Tibial nerve (tissue), 4 donors: ENCODE measurements at regions not wholly inside any gene's neighbourhood (a gene's known extent, or its start where the extent isn't known, plus 50 kb on each side); places are given as distances from the start of the nearest gene placed in this dataset.
A peak's percentile ranks its signal among the peaks of the same experiment; 100 is the strongest.

ENCODE experiments used
- DNase-seq, 2 donors: peaks; one replicate each; pipeline ENCODE4 v3.0.0-alpha.2; 2019; ENCODE audit warnings: low spot score in 2 of 2
- H3K27ac ChIP-seq, 4 donors: fragments of 200-600 bp; sonication (generic) in 3 of 4; one replicate each; pipeline ENCODE4 v1.5.1; 2017 to 2019; ENCODE audit warnings: mild to moderate bottlenecking in 1 of 4
- H3K27me3 ChIP-seq, 2 donors: fragments of 200-600 bp; sonication (generic) in 1 of 2; one replicate each; pipeline versions ENCODE4 v1.5.1 to v1.6.0; 2017 to 2019
- H3K36me3 ChIP-seq, 3 donors: fragments of 200-600 bp; sonication (generic); one replicate each; pipeline ENCODE4 v1.5.1; 2018 to 2019
- H3K4me1 ChIP-seq, 4 donors: fragments of 200-600 bp; sonication (generic) in 3 of 4; one replicate each; pipeline ENCODE4 v1.5.1; 2017 to 2019
- H3K4me3 ChIP-seq, 4 donors: fragments of 200-600 bp; sonication (generic) in 3 of 4; one replicate each; pipeline ENCODE4 v1.5.1; 2017 to 2019; ENCODE audit warnings: mild to moderate bottlenecking in 1 of 4, moderate library complexity in 1 of 4
- H3K9me3 ChIP-seq, 4 donors: fragments of 200-600 bp; sonication (generic) in 3 of 4; one replicate each; pipeline ENCODE4 v1.5.1; 2017 to 2019
- EP300 ChIP-seq, 2 donors: sonication (generic); formaldehyde crosslinking; IDR thresholded peaks; one replicate each; pipeline ENCODE4 v1.6.1; 2017; ENCODE audit warnings: antibody characterized with exemption in 2 of 2, mild to moderate bottlenecking in 1 of 2
- POLR2A ChIP-seq, 2 donors: fragments of 450-650 bp; IDR thresholded peaks; one replicate each; pipeline ENCODE4 v1.6.1; 2017; ENCODE audit warnings: antibody characterized with exemption in 2 of 2, mild to moderate bottlenecking in 2 of 2, moderate library complexity in 2 of 2
- WGBS, 2 donors: methylation state at CpG; one replicate each; pipeline ENCODE4 v1.1.5; 2018; 5-methylcytosine and 5-hydroxymethylcytosine counted together
- TF ChIP-seq, protein P1 (sequence below), 5 experiments: fragments of 200-600 bp in 3 of 5; fragments of 450-650 bp in 2 of 5; sonication (generic) in 3 of 5; IDR thresholded peaks; one replicate each; pipeline ENCODE4 v1.5.1; 2016 to 2019; ENCODE audit warnings: antibody characterized with exemption in 5 of 5, mild to moderate bottlenecking in 3 of 5, moderate library complexity in 2 of 5

DNA sequence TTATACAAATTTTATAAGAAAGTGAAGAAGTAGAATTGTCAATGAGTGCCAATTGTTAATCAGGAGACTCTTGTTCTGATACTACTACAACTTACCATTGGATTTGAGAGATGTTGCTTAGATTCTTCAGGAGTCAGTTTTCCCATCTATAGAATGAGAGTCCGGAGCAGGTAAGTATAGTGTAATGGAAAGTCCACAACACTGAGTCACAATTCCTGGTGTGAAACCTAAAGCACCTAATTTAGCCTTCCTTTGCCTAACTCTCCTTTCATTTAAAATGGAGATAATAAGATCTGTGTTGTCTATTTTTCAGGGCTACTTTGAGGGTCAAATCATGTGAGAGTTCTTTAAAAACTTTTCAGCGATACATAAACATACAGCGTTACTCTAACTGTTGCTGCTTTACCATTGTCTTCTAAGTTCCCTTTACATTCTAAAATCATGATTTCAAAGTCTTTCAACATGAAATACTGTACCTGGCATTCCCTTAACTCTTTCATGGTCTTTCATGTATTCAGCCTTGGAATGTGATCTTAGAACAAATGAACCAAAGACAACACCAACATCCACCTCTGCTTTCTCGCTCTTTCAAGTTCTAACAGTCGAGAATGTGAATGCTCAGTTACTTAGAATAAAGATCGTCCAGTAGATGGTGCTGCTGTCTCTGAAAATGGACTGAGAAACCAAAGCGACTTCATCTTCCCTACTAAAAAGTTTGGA is 90.9 kb downstream of the SLC30A10 start:
- peak in 1 of 2 donors; percentile 66 for DNase-seq
- H3K36me3 ChIP-seq, result no peaks in the 10 kb centered on the region
- no peak overlapping the region for H3K4me3 ChIP-seq
- H3K27me3 ChIP-seq, result no peaks in the 10 kb centered on the region
- H3K9me3 ChIP-seq, result no peaks in the 10 kb centered on the region
- WGBS, 2 donors, result 37 to 40% methylated on average over 7 of the region's 7 CpGs
- TF ChIP-seq POLR2A (IDR thresholded peaks at IDR 0.05), result no peak
- TF ChIP-seq, protein P1, sequence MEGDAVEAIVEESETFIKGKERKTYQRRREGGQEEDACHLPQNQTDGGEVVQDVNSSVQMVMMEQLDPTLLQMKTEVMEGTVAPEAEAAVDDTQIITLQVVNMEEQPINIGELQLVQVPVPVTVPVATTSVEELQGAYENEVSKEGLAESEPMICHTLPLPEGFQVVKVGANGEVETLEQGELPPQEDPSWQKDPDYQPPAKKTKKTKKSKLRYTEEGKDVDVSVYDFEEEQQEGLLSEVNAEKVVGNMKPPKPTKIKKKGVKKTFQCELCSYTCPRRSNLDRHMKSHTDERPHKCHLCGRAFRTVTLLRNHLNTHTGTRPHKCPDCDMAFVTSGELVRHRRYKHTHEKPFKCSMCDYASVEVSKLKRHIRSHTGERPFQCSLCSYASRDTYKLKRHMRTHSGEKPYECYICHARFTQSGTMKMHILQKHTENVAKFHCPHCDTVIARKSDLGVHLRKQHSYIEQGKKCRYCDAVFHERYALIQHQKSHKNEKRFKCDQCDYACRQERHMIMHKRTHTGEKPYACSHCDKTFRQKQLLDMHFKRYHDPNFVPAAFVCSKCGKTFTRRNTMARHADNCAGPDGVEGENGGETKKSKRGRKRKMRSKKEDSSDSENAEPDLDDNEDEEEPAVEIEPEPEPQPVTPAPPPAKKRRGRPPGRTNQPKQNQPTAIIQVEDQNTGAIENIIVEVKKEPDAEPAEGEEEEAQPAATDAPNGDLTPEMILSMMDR (IDR thresholded peaks at IDR 0.05), result peak; percentile 17 to 60 (median 33)
- H3K4me1 ChIP-seq, result no peaks in the 10 kb centered on the region
- no peak overlapping the region for H3K27ac ChIP-seq

DNA sequence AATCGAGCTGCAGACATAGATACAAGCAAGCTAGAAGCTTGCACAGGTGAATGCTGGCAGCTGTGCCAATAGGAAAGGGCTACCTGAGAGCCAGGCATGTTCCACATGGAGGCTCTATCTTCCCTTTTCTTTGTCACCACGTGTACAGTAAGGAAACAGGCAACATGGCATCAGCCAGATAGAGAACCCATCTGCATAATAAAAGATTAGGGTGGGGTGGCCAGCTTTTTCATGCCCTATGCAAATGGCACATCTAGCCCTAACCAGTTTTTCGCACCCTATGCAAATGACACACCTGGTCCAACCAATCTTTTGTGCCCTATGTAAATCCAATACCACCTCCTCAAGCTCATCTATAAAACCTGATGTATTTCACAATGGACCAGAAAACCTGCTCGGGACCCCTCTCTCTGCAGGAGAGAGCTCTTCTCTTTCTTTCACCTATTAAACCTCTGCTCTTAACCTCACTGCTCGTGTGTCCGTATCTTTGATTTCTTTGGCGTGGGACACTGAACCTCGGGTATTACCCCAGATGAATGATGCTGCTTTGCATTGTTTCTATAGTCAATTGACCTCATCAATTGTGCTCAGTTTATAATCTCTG is 93.9 kb downstream of the SLC30A10 start:
- 64 to 68% methylated on average over 8 of the region's 8 CpGs for WGBS, 2 donors
- H3K27me3 ChIP-seq, result no peaks in the 10 kb centered on the region
- no peaks in the 10 kb centered on the region for H3K9me3 ChIP-seq
- no peak for TF ChIP-seq POLR2A (IDR thresholded peaks at IDR 0.05)
- H3K36me3 ChIP-seq, result no peaks in the 10 kb centered on the region
- no peak overlapping the region for H3K27ac ChIP-seq
- H3K4me1 ChIP-seq, result no peaks in the 10 kb centered on the region
- no peak overlapping the region for H3K4me3 ChIP-seq
- DNase-seq, result no peak

DNA sequence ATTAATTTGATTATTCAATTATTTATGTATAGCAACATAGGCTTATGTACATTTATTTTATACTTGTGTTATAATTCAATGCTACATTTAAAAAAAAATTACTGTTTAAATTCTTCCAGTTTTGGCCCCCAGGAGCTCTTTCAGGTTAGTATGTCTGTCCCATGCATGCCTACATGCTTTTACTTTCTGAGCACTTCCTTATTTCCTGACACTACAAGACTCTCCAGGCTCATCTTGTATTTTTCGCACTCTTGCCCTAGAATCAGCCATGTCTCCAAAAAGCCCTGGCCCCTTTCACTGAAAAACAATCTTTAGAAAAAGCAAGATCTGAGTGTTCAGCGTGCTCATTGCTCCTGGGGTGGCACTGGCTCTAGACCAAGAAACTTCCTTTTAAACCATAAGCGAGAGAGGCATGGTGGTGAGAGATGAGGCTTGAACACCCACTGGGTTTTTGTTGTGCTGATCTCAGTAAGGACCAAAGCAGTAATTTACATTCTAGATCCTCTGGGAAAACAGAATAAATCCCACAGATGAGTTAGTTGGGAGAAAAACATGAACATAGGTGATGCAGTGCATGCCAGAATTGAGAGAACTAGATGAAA is 95.0 kb downstream of the SLC30A10 start:
- no peak for TF ChIP-seq EP300 (IDR thresholded peaks at IDR 0.05)
- TF ChIP-seq POLR2A (IDR thresholded peaks at IDR 0.05), result no peak
- TF ChIP-seq, protein P1 (IDR thresholded peaks at IDR 0.05), result no peak
- H3K27me3 ChIP-seq, result no peaks in the 10 kb centered on the region
- no peaks in the 10 kb centered on the region for H3K9me3 ChIP-seq
- no peak overlapping the region for H3K4me3 ChIP-seq
- DNase-seq, result no peak
- no peaks in the 10 kb centered on the region for H3K36me3 ChIP-seq
- WGBS, 2 donors, result 72 to 81% methylated on average over 3 of the region's 3 CpGs
- H3K4me1 ChIP-seq, result no peaks in the 10 kb centered on the region
- no peak overlapping the region for H3K27ac ChIP-seq

DNA sequence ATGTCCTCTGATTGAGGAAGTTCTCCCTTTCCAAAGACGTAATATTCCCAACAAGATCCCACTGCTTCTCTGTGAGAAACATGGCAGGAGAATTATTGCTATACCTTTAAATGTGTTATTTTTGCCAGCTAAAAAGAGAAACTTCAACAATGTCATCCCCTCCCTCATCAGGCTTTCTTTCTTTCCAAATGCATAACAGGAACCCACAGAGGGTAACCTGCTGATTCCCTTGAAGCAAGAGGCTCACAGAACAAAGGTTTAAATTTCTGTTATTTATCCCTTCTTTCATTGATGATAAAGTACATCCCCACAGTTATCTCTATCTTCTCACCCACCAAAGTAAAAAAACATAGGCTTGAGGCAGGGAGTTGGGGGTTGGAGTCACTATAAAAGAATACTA is 102.1 kb downstream of the SLC30A10 start:
- 63 to 85% methylated on average over 1 of the region's 1 CpG for WGBS, 2 donors
- Histone ChIP-seq H3K27ac (no peak overlapping the region), H3K9me3 (no peaks in the 10 kb centered on the region), H3K27me3 (no peaks in the 10 kb centered on the region), H3K4me1 (no peaks in the 10 kb centered on the region), H3K4me3 (no peak overlapping the region), H3K36me3 (no peaks in the 10 kb centered on the region)
- DNase-seq, result no peak
- TF ChIP-seq POLR2A (IDR thresholded peaks at IDR 0.05) (no peak), EP300 (IDR thresholded peaks at IDR 0.05) (no peak)
- TF ChIP-seq, protein P1 (IDR thresholded peaks at IDR 0.05), result no peak

DNA sequence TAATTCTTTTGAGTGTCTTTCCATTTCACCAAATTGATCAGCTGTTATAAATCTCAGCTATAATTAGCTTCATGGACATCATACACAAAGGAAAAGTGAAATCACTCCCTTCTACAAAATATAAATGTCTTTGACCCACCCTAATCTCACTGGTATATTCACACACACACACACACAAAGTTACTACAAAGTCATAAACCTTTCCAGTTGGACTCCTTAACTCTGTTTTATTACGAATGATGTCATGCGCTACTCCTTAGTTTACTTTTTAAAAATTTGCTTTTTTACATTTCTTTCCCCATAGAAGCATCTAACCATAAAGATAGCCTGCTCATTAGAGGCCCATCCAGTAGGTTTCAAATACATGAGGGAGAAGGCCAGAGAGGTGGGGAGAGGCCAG is 103.0 kb downstream of the SLC30A10 start:
- Histone ChIP-seq H3K9me3 (no peaks in the 10 kb centered on the region), H3K36me3 (no peaks in the 10 kb centered on the region), H3K27me3 (no peaks in the 10 kb centered on the region), H3K4me3 (no peak overlapping the region), H3K27ac (no peak overlapping the region), H3K4me1 (no peaks in the 10 kb centered on the region)
- WGBS, 2 donors, result 89 to 94% methylated on average over 2 of the region's 2 CpGs
- DNase-seq, result no peak
- TF ChIP-seq, protein P1 (IDR thresholded peaks at IDR 0.05), result no peak
- TF ChIP-seq EP300 (IDR thresholded peaks at IDR 0.05) (no peak), POLR2A (IDR thresholded peaks at IDR 0.05) (no peak)
